NCI-H2227 (cell line): ENCODE measurements at regions not wholly inside any gene's neighbourhood (a gene's known extent, or its start where the extent isn't known, plus 50 kb on each side); places are given as distances from the start of the nearest gene placed in this dataset.
A peak's percentile ranks its signal among the peaks of the same experiment; 100 is the strongest.
"Not testable (repeated sequence)": the region's sequence is repeated elsewhere in the genome, so short reads cannot be mapped to it uniquely, and the experiment has no call there.

Source experiments
- DNase-seq: peaks from one replicate; lab custom pipeline; 2025; ENCODE audit not compliant: unreplicated experiment; lab: John Stamatoyannopoulos, UW

DNA sequence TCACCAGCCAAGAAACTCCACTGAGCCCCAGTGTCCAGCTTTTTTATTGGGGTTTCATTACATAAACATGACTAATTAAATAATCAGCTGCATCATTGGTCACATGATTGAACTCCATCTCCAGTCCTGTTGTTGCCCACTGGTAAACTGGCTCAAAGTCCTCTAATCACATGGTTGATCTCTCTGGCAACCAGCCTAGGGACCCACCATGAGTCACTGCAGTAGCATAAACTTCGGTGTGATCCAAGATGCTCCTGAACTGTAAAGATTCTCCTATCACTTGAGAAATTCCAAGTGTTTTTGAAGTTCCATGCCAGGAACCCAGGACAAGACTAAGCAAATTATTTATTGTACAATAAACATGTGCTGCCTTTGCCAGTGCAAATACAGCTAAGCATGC is 130.4 kb upstream of the AUTS2 start:
- no peak for DNase-seq

DNA sequence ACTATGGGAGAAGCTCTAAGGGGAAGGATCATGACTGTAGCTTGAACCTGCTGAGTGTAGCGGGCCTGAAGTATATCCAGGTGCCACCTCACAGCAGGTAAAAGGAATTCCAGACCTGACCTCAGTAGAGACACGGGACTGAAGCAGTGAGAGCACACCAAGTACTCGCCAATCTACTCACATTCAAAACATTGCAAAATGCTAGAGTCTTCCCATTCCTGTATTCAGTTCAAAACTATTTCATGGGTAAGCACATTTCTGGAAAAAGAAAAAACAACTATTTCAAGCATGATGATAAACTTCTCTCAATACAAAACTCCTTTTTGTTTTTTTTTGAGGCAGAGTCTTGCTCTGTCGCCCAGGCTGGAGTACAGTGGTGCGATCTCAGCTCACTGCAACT is 121.9 kb upstream of the AUTS2 start:
- no peak for DNase-seq

DNA sequence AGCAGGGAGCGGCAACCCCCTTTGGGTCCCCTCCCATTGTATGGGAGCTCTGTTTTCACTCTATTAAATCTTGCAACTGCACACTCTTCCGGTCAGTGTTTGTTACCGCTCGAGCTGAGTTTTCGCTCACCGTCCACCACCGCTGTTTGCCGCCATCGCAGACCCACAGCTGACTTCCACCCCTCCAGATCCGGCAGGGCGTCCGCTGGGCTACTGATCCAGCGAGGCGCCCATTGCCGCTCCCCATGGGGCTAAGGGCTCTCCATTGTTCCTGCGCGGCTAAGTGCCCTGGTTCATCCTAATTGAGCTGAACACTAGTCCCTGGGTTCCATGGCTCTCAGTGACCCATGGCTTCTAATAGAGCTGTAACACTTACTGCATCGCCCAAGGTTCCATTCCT is 115.6 kb upstream of the AUTS2 start:
- DNase-seq = no peak

- no peak for DNase-seq
Observed at GRCh38 chr7:69489533-69489932, 108.7 kb upstream of the AUTS2 start.

GRCh38 chr7:69498671-69499070 is 99.6 kb upstream of the AUTS2 start:
- no peak for DNase-seq

DNA sequence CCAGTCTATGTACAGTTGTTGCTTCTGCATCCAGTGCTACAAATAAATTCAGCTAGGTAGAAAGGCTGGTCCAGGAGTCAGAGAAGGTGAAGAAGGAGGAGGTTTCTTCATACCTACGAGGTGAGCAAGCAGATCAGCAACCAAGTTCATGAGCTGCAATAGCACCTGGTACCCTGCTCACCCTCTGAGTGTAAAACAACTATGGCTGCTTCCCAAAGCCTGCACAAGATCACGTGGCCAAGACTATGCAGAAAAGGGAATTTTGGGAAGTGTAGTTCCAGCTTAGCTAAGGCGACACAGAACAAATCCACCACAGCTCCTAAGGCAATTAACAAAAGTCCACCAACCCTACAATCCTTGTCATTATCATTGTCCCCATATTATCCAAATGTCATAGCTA is 95.9 kb upstream of the AUTS2 start:
- DNase-seq = no peak

DNA sequence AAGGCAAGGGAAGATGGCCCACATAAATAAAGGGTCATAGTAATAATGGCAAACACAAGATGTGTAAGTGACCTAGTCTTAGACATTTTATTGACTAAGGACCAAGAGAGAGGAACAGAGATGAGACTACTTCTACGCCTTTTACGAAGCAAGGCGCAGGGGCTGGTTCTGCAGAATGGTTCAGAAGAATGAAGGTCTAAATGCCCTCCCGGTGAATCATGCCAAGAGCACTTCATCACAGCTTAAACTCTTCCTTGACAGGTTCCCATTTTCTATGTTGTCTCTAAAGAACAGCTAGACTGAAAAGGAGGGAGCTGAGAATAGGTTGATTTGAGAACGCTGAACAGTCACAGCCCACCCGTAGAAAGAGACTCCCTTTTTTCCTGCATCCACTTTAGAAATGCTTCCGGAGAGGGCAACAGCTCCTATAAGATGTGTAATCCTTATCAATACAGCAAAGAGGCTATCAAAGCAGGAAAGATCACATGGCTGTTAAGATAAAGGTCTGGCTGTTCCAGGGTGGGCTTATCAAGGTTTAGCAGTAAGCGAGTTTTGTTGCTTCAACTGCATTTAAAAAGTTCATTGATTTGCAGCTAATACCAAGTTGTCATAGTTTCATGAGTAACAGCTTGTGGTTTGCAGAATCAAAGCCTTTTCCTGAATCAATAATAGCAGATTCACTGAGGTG is 93.4 kb upstream of the AUTS2 start:
- DNase-seq = no peak

GRCh38 chr7:69508736-69509135 is 89.5 kb upstream of the AUTS2 start:
- DNase-seq = no peak

DNA sequence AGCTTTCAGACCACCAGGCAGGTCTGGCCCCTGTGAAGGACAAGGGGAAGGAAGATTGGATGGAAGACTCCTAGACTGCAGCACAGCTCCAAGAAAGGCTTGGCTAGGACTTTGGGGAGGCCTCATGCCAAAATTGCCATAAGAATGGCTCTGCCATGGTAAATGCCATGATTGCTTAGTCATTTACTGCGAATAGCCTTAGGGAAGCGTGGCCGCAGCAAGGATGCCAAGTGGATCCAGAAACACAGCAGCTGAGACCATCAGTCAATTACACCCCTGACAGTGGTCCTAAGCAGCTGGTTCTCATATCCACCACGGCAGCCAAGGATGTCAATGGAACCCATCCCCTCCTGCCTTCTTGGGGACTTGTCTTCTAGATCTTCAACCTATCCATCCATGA is 88.2 kb upstream of the AUTS2 start:
- no peak for DNase-seq

- DNase-seq = no peak
Observed at GRCh38 chr7:69515495-69516212, 82.6 kb upstream of the AUTS2 start.

GRCh38 chr7:69516238-69516820 is 81.9 kb upstream of the AUTS2 start:
- no peak for DNase-seq

DNA sequence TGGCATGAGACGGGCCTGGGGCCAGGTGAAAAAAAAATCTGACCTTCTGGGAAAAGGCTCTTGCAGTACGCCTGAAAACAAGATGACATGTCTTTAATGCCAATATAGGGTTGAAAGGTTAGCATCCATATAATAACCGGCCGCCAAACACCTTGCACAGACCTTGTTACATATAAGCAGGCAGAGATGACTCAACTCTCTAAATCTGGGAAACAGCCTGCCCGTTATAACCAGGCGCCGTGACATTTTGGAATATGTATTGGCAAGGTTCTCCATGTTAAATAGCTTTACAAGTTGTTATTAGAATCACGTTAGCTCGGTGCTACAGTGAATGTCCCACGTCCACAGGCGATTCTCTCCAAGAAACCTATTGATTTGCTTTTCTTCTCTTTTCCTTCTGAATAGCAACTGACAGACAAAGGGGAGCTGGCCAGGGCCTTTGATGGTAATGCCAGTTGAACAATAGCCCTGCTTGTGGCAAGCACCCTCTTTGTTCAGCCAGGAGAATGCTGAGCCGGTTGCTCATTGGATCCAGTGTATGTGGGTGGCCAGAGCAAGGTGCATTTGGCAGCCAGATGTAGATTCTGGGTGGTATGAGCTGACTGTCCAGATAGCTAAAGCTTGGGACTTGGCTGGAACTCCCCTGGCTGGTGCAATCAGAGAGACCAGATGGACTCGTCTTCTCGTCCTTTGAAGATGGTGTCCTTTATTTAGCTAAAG is 80.1 kb upstream of the AUTS2 start:
- no peak for DNase-seq

DNA sequence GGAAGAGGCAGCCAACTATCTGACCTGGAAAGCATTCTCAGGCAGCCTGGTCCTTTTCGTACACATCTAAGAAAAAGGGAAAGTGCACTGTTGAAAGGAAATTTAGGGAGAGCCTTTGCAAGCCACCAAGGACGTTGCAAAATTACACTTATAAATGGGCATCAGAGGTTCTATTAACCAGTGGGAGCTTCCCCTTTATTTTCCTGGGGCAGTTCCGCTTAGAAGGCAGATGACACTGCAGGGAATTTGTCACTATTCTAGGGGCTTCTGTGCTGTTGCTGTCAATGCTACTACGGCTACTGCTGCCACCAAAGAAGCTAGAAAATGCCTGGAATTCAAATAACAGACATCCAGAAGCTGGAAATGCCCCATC is 79.6 kb upstream of the AUTS2 start:
- no peak for DNase-seq

DNA sequence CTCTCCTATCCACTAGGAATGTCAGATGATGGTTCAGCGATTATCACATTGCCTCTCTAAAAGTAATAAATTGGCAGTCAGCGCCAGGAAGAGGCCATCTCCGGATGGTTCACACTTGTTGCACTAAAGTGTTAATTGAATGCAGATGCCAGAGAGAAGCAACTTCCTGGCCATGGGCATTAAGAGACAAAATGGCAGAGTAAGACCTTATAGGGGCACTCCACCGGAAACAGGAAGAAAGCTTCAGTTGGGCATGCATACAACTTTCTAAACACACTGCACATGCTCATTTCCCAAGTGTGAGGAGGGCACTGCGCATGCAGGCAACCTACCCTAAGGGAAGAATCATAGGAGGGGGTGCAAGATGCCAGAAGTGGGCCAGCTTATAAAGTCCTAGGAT is 71.7 kb upstream of the AUTS2 start:
- no peak for DNase-seq

DNA sequence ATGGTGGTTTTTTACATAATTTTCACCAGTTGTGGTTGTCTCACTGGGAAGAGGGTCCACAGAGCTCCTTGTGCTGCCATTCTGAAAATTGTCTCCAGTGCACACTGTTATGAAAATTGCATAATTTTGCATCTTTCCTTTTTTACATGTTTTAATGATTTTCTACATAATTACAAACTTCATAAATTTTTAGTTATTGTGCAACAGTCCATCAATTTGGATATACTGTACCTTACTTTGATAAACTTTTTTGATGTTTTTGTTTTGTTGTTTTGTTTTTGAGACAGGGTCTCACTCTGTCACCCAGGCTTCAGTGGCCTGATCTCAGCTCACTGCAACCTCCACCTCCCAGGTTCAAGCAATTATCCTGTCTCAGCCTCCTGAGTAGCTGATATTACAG is 70.6 kb upstream of the AUTS2 start:
- no peak for DNase-seq

GRCh38 chr7:69531050-69531449 is 67.2 kb upstream of the AUTS2 start:
- DNase-seq = no peak

DNA sequence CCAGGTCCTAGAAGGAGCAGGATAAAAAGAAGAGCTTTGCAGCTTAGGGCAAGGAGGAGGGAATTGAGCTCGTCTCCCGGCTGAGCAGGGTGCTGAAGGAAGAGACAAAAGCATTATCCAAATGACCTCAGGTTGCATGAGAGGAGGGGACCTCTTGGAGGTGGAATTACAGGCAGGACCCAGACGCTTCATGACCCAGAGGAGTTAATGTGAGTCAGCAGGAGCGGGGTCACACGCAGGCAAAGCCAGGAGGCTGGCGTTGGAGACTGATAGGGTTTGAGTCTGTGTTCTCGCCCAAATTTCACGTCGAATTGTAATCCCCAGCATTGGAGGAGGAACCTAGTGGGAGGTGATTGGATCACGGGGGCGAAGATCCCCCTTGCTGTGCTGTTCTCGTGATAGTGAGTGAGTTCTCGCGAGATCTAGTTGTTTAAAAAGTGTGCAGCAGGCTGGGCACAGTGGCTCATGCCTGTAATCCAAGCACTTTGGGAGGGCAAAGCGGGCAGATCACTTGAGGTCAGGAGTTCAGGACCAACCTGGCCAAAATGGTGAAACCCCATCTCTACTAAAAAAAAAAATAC is 63.7 kb upstream of the AUTS2 start:
- DNase-seq = peak; percentile 9

DNA sequence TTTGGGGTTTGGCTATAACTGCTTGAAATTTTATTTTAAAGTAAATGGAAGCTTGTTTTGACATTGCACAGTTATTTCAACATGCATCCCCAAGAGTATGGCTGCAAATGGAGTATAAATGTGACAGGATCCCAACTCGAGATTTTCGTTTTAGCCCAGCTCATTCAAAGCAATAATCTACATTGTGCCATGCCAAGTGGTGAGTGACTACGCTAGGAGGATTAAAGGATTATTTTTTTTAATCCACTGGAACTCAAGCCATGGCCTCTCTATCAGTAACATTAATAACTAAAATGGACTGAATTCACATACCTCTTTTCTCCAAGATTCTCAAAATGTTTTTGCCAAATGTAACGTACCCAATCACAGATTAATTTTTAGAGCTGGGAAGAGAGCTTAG is 60.6 kb upstream of the AUTS2 start:
- no peak for DNase-seq

DNA sequence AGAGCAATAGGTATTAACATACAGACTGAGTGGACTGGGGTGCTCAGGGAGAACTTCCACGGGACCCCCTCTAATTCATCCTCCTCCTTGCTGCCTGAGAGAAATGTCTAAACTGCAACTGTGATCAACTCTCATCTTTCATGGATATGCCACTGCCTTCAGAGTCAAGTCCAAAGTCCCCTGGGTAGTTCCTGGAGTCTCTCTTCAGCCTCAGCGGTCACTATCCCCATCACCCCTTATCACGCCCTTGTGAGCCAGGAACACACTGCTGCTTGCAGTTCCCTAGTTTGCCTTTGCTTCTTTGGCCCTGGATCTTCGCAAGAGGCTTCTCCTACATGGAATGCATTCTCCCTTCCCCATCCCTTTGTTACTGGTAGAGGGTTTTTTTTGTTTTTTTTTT is 58.7 kb upstream of the AUTS2 start:
- no peak for DNase-seq

DNA sequence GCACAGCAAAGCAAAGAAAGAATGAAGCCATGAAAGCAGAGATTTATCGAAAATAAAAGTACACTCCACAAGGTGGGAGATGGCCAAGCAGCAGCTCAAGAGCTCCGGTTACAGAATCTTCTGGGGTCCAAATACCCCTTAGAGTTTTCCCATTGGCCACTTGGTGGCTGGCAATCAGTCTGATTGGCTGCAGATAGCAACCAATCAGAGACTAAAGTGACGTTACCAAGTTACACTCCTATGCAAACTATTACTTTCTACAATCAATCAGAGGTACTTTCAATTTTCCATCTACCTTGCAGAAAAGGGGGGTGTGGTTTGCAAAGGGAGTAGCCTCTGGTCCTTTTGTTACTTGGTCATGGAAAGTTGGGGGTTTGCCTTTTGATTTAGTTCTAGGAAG is 58.0 kb upstream of the AUTS2 start:
- no peak for DNase-seq

DNA sequence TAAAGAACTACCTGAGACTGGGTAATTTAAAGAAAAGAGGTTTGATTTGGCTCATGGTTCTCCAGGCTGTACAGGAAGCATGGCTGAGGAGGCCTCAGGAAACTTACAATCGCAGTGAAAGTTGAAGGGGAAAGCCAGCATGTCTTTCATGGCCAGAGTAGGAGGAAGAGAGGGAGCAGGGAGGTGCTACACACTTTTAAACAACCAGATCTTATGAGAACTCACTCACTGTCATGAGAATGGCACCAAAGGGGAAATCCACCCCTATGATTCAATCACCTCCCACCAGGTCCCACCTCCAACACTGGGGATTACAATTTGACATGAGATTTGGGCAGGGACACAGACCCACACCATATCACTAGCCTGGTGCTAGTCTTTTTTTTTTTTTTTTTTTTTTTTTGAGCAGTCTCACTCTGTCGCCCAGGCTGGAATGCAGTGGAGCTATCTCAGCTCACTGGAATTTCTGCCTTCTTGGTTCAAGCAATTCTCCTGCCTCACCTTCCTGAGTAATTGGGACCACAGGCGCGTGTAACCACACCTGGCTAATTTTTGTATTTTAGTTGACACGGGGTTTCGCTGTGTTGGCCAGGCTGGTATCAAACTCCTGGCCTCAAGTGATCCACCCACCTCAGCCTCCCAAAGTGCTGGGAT is 56.4 kb upstream of the AUTS2 start:
- DNase-seq = not testable (repeated sequence)
